Tibial nerve (tissue), 4 donors: ENCODE measurements at regions not wholly inside any gene's neighbourhood (a gene's known extent, or its start where the extent isn't known, plus 50 kb on each side); places are given as distances from the start of the nearest gene placed in this dataset.

Source experiments
- DNase-seq, 2 donors: peaks; one replicate each; pipeline ENCODE4 v3.0.0-alpha.2; 2019; ENCODE audit warnings: low spot score in 2 of 2
- H3K27ac ChIP-seq, 4 donors: fragments of 200-600 bp; sonication (generic) in 3 of 4; one replicate each; pipeline ENCODE4 v1.5.1; 2017 to 2019; ENCODE audit warnings: mild to moderate bottlenecking in 1 of 4
- H3K27me3 ChIP-seq, 2 donors: fragments of 200-600 bp; sonication (generic) in 1 of 2; one replicate each; pipeline versions ENCODE4 v1.5.1 to v1.6.0; 2017 to 2019
- H3K36me3 ChIP-seq, 3 donors: fragments of 200-600 bp; sonication (generic); one replicate each; pipeline ENCODE4 v1.5.1; 2018 to 2019
- H3K4me1 ChIP-seq, 4 donors: fragments of 200-600 bp; sonication (generic) in 3 of 4; one replicate each; pipeline ENCODE4 v1.5.1; 2017 to 2019
- H3K4me3 ChIP-seq, 4 donors: fragments of 200-600 bp; sonication (generic) in 3 of 4; one replicate each; pipeline ENCODE4 v1.5.1; 2017 to 2019; ENCODE audit warnings: mild to moderate bottlenecking in 1 of 4, moderate library complexity in 1 of 4
- H3K9me3 ChIP-seq, 4 donors: fragments of 200-600 bp; sonication (generic) in 3 of 4; one replicate each; pipeline ENCODE4 v1.5.1; 2017 to 2019
- CTCF ChIP-seq, 5 experiments: fragments of 200-600 bp in 3 of 5; fragments of 450-650 bp in 2 of 5; sonication (generic) in 3 of 5; IDR thresholded peaks; one replicate each; pipeline ENCODE4 v1.5.1; 2016 to 2019; ENCODE audit warnings: antibody characterized with exemption in 5 of 5, mild to moderate bottlenecking in 3 of 5, moderate library complexity in 2 of 5
- EP300 ChIP-seq, 2 donors: sonication (generic); formaldehyde crosslinking; IDR thresholded peaks; one replicate each; pipeline ENCODE4 v1.6.1; 2017; ENCODE audit warnings: antibody characterized with exemption in 2 of 2, mild to moderate bottlenecking in 1 of 2
- POLR2A ChIP-seq, 2 donors: fragments of 450-650 bp; IDR thresholded peaks; one replicate each; pipeline ENCODE4 v1.6.1; 2017; ENCODE audit warnings: antibody characterized with exemption in 2 of 2, mild to moderate bottlenecking in 2 of 2, moderate library complexity in 2 of 2
- WGBS, 2 donors: methylation state at CpG; one replicate each; pipeline ENCODE4 v1.1.5; 2018; 5-methylcytosine and 5-hydroxymethylcytosine counted together

DNA sequence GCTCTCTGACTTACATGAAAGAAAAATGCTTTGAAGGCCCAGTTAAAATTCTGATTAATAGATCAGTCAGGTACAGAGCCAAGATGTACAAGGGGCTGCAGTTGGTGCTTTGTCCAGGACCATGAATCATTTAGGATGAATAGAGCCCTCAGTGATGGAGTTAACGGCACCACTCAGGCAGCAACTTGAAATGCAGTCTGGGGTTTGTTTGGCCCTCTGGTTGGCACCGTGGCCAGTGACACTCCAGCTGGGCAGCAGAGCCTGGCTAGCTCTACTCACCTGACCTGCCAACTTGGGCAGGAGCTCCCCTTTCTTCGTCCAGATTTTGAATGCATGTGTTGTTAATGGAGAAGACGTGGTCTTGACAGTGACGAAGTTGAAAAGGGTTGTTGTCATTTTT, 493.0 kb upstream of the ACVR2A start:
- no peak for DNase-seq
- no peaks in the 10 kb centered on the region for H3K27me3 ChIP-seq
- H3K4me1 ChIP-seq = no peaks in the 10 kb centered on the region
- TF ChIP-seq POLR2A (IDR thresholded peaks at IDR 0.05) (no peak), CTCF (IDR thresholded peaks at IDR 0.05) (no peak), EP300 (IDR thresholded peaks at IDR 0.05) (no peak)
- 75 to 76% methylated on average over 5 of the region's 5 CpGs for WGBS, 2 donors
- H3K4me3 ChIP-seq = no peak overlapping the region
- H3K27ac ChIP-seq = no peak overlapping the region
- H3K36me3 ChIP-seq = no peaks in the 10 kb centered on the region
- no peaks in the 10 kb centered on the region for H3K9me3 ChIP-seq

DNA sequence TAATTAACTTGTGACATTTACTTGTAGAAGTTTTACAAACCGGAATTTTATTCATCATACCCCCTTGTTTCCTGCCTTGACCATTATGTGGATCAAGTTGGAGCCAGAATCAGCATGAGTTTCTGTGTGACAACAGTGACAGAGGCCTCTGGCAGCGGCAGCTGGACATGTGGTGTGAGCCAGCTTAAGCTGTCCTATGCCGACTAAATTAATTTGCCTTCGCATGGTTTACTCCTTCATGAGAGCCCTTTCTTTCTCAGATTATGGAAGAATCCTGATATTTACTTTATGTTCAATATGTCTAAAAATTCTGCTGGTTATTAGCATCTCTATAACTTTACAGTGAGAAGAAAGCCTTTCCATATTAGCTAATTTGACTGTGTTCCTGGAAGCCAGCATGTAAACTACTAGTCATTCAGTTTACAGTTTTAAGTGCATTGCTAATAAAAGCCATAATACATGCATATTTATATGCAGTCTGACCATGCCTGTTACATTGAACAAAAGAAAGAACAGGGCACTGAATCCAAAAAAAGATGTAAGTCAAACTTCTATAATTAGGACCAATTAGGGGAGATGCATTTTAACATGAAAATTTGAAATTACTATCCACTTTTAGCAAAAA, 495.8 kb upstream of the ACVR2A start:
- Histone ChIP-seq H3K27ac (no peak overlapping the region), H3K36me3 (no peaks in the 10 kb centered on the region), H3K9me3 (peaks cover 0 to 18% (median 0%) of the 10 kb centered on the region in 4 donors), H3K4me3 (no peak overlapping the region), H3K27me3 (no peaks in the 10 kb centered on the region), H3K4me1 (no peaks in the 10 kb centered on the region)
- no peak for DNase-seq
- TF ChIP-seq EP300 (IDR thresholded peaks at IDR 0.05) (no peak), POLR2A (IDR thresholded peaks at IDR 0.05) (no peak), CTCF (IDR thresholded peaks at IDR 0.05) (no peak)
- WGBS, 2 donors = 68 to 69% methylated on average over 4 of the region's 4 CpGs

DNA sequence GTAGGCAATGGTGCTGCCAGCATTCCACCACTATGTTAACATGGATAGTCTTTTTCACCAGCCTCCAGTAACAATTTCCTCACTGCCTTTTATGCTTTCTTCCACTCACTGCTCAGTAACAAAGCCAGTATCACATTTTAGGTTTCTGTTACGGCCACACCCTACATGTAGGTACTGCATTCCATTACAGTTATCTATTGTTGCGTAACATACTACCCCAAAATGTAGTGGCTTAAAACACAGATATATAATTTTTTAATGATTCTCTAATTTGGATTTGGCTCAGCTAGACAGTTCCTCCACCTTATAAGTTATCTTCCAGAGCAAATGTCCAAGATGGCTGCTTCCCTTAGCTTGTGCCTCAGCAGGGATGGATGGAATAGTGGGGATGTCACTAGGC, 498.7 kb upstream of the ACVR2A start:
- H3K4me1 ChIP-seq = no peaks in the 10 kb centered on the region
- no peak overlapping the region for H3K27ac ChIP-seq
- peaks cover 0 to 18% (median 0%) of the 10 kb centered on the region in 4 donors for H3K9me3 ChIP-seq
- no peaks in the 10 kb centered on the region for H3K36me3 ChIP-seq
- 90 to 94% methylated on average over 2 of the region's 2 CpGs for WGBS, 2 donors
- no peaks in the 10 kb centered on the region for H3K27me3 ChIP-seq
- no peak for DNase-seq
- no peak overlapping the region for H3K4me3 ChIP-seq
- TF ChIP-seq CTCF (IDR thresholded peaks at IDR 0.05) = no peak
- no peak for TF ChIP-seq POLR2A (IDR thresholded peaks at IDR 0.05)
- TF ChIP-seq EP300 (IDR thresholded peaks at IDR 0.05) = no peak

DNA sequence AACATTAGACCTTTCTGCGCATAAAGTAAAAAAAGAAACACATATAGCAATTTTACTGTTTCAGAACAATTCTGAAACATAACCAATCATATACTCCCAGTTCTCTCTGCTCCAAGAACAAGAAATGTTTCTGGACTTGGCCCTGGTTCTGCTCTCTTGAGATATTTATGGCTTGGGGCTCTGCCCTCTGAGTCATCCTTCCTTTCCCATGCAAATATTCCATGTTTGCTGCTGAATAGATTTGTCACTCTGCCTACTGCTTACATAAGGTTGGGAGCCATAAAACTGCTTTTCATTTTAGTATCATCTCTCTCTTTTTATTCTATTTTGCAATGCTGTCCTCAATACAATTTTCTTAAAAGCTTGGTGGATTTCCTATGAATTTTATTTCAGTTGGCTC, 499.6 kb upstream of the ACVR2A start:
- no peak for DNase-seq
- Histone ChIP-seq H3K4me3 (no peak overlapping the region), H3K4me1 (no peaks in the 10 kb centered on the region), H3K36me3 (no peaks in the 10 kb centered on the region), H3K27me3 (no peaks in the 10 kb centered on the region), H3K27ac (no peak overlapping the region), H3K9me3 (peaks cover 0 to 18% (median 0%) of the 10 kb centered on the region in 4 donors)
- WGBS, 2 donors = 96 to 97% methylated on average over 1 of the region's 1 CpG
- TF ChIP-seq CTCF (IDR thresholded peaks at IDR 0.05) = no peak
- TF ChIP-seq EP300 (IDR thresholded peaks at IDR 0.05) = no peak
- TF ChIP-seq POLR2A (IDR thresholded peaks at IDR 0.05) = no peak

DNA sequence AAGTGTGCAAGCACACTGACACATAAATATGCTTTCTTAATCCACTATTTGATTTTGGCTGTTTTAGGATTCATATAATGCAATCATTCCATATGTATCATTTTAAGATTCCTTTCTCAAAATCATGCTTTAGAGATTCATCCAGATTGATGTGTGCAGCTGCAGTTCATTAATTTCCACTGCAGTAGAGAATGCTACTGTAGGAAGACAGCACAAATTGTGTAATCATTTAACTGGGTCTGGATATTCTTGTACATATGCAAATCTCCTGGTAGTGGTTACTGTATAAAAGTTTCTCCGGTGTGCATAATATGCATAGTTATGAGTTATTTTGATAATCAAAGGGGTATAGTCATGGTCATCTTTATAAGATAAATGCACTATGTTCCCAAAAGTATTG, 502.5 kb upstream of the ACVR2A start:
- Histone ChIP-seq H3K4me3 (no peak overlapping the region), H3K27me3 (no peaks in the 10 kb centered on the region), H3K4me1 (no peaks in the 10 kb centered on the region), H3K9me3 (peaks cover 0 to 18% (median 0%) of the 10 kb centered on the region in 4 donors), H3K36me3 (no peaks in the 10 kb centered on the region), H3K27ac (no peak overlapping the region)
- no peak for TF ChIP-seq POLR2A (IDR thresholded peaks at IDR 0.05)
- no peak for DNase-seq
- WGBS, 2 donors = 59 to 84% methylated on average over 1 of the region's 1 CpG
